Epithelial cell of proximal tubule (primary cell): ENCODE measurements at regions not wholly inside any gene's neighbourhood (a gene's known extent, or its start where the extent isn't known, plus 50 kb on each side); places are given as distances from the start of the nearest gene placed in this dataset.

Experiments
- DNase-seq: peaks from one replicate; pipeline ENCODE4 v3.0.0-alpha.2; 2011; ENCODE audit warnings: low read depth
- H3K4me3 ChIP-seq: 2 replicates; pipeline ENCODE4 v1.5.1; 2011; ENCODE audit warnings: low read depth, mild to moderate bottlenecking, low read length
- CTCF ChIP-seq: conservative IDR thresholded peaks from 2 replicates; pipeline ENCODE4 v1.5.1; 2012; ENCODE audit warnings: low read depth, mild to moderate bottlenecking, low read length

DNA sequence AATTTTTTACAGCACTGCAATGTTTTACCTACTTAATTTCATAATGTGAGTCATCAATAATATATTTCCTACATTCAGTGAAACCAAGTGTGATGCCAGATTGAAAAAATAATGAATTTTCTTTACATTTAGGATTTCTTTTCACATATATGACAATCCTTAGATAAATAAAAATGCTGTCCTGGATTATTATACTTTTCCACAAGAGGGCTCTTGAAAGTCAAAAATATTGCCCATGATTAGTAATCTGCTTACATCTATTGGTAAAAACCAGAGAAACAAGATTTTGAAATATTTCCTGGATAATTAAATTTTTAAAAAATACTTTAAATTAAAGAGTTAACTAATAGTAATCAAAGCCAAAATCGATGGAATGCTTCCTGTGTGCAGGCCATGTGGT lies 86.8 kb upstream of the PLPPR4 start:
- no peak overlapping the region for H3K4me3 ChIP-seq
- TF ChIP-seq CTCF, result no peak
- DNase-seq, result no peak

GRCh38 chr1:99180343-99180808 lies 83.9 kb upstream of the PLPPR4 start:
- peak; percentile 85 for TF ChIP-seq CTCF
- DNase-seq, result peak; percentile 38
- no peak overlapping the region for H3K4me3 ChIP-seq

GRCh38 chr1:99180915-99181314 lies 83.4 kb upstream of the PLPPR4 start:
- no peak for TF ChIP-seq CTCF
- DNase-seq, result no peak
- H3K4me3 ChIP-seq, result no peak overlapping the region

- DNase-seq, result no peak
- no peak overlapping the region for H3K4me3 ChIP-seq
- no peak for TF ChIP-seq CTCF
Observed at GRCh38 chr1:99181892-99182291, 82.4 kb upstream of the PLPPR4 start.

- no peak for TF ChIP-seq CTCF
- no peak for DNase-seq
- no peak overlapping the region for H3K4me3 ChIP-seq
Observed at GRCh38 chr1:99185196-99185595, 79.1 kb upstream of the PLPPR4 start.

DNA sequence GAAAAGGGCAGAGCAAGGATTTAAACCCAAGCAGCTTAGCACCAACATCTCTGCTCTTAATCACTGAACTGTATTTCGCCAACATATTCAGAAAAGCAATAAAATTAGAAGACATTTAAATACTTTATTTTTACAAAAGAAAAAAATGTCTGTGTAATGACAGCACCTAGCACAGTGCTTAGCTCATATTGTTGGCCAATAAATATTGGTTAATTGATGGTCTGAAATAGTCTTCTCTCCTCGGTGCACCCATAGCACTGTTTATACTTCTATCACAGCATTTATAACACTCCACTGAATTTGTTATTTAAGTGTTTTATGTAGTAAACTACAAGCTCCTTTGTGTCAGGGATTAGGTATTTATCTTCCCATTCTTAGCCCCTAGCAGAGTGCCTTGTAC lies 70.9 kb upstream of the PLPPR4 start:
- no peak for TF ChIP-seq CTCF

DNA sequence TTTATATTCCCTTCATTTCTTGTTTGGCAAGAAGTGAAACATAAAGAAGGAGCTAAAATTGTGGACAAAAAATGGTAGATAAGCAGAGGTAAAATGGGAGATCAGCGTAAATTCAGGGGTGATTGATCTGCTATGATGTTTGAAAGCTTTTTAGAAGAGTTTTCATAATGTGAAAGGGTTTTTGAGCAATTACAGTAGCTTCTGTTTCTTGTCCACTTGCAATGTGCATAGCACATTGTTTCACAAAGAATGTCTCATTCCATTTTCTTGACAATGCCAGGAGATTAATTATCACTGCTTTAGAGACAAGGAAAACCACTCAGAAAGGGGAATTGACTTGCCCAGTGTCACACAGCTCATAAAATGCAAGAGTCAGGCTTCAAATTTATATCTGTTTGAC lies 65.9 kb upstream of the PLPPR4 start:
- TF ChIP-seq CTCF, result no peak
- H3K4me3 ChIP-seq, result no peak overlapping the region
- no peak for DNase-seq

More for the DNA sequence above, 70.9 kb upstream of the PLPPR4 start:
- DNase-seq, result no peak
- no peak overlapping the region for H3K4me3 ChIP-seq
